ENCODE measurements at regions not wholly inside any gene's neighbourhood (a gene's known extent, or its start where the extent isn't known, plus 50 kb on each side); places are given as distances from the start of the nearest gene placed in this dataset.

DNA sequence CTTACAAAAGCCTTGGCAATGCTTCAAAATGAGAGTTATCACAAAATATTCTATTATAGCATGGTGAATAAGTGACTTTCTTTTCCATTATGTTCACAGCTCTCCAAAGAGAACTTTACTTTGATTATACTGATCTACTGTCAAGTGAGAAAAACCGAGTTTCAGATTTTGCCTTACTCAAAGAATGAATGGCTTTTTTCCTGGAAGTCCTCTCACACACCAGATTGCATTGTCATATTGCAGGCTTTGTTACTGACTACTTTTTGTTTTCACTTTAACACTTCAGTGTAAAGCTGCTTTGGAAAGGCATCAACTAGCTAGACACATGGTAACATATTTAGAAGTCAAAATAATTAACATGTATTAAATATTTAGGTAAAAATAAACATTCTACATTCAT, 765.2 kb upstream of the NUDT12 start:
- TF ChIP-seq TAF1 (IDR thresholded peaks at IDR 0.05; ENCODE audit: low read depth) (no peak), YY1 (IDR thresholded peaks at IDR 0.05; ENCODE audit: low read depth) (no peak), EGR1 (IDR thresholded peaks at IDR 0.05) (no peak), USF1 (IDR thresholded peaks at IDR 0.05) (no peak), CREB1 (IDR thresholded peaks at IDR 0.05; ENCODE audit: low read depth) (no peak), EP300 (IDR thresholded peaks at IDR 0.05; ENCODE audit: borderline replicate concordance) (no peak), TEAD4 (IDR thresholded peaks at IDR 0.05) (no peak), RAD21 (IDR thresholded peaks at IDR 0.05; ENCODE audit: low read depth) (no peak)
- TF ChIP-seq, protein P1, sequence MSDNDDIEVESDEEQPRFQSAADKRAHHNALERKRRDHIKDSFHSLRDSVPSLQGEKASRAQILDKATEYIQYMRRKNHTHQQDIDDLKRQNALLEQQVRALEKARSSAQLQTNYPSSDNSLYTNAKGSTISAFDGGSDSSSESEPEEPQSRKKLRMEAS (IDR thresholded peaks at IDR 0.05) = no peak
